GF-D8 (cell line): ENCODE measurements at regions not wholly inside any gene's neighbourhood (a gene's known extent, or its start where the extent isn't known, plus 50 kb on each side); places are given as distances from the start of the nearest gene placed in this dataset.

Experiments
- DNase-seq: peaks from one replicate; lab custom pipeline; 2025; lab: John Stamatoyannopoulos, UW

GRCh38 chr4:34720571-34720970 lies 1523.7 kb downstream of the ARAP2 start:
- no peak for DNase-seq

- DNase-seq, result no peak
Measured at GRCh38 chr4:34721835-34722234, 1522.5 kb downstream of the ARAP2 start.

- no peak for DNase-seq
Measured at GRCh38 chr4:34723605-34724004, 1520.7 kb downstream of the ARAP2 start.

GRCh38 chr4:34724491-34724890 lies 1519.8 kb downstream of the ARAP2 start:
- DNase-seq, result no peak

GRCh38 chr4:34731070-34731469 lies 1513.2 kb downstream of the ARAP2 start:
- no peak for DNase-seq

GRCh38 chr4:34732176-34732950 lies 1512.0 kb downstream of the ARAP2 start:
- no peak for DNase-seq

- no peak for DNase-seq
Measured at GRCh38 chr4:34733185-34733941, 1511.0 kb downstream of the ARAP2 start.

- DNase-seq, result no peak
Measured at GRCh38 chr4:34766935-34767334, 1477.4 kb downstream of the ARAP2 start.

- DNase-seq, result no peak
Measured at GRCh38 chr4:34767407-34767806, 1476.9 kb downstream of the ARAP2 start.

GRCh38 chr4:34771632-34772031 lies 1472.7 kb downstream of the ARAP2 start:
- no peak for DNase-seq

GRCh38 chr4:34790131-34790530 lies 1454.2 kb downstream of the ARAP2 start:
- DNase-seq, result no peak

GRCh38 chr4:34791209-34791608 lies 1453.1 kb downstream of the ARAP2 start:
- DNase-seq, result no peak

- DNase-seq, result no peak
Measured at GRCh38 chr4:34800953-34801352, 1443.4 kb downstream of the ARAP2 start.

GRCh38 chr4:34814266-34814665 lies 1430.0 kb downstream of the ARAP2 start:
- no peak for DNase-seq

GRCh38 chr4:34824515-34824914 lies 1419.8 kb downstream of the ARAP2 start:
- DNase-seq, result no peak

GRCh38 chr4:34826660-34827059 lies 1417.7 kb downstream of the ARAP2 start:
- no peak for DNase-seq

GRCh38 chr4:34845926-34846325 lies 1398.4 kb downstream of the ARAP2 start:
- DNase-seq, result no peak

- DNase-seq, result no peak
Measured at GRCh38 chr4:34850421-34850820, 1393.9 kb downstream of the ARAP2 start.

GRCh38 chr4:34850968-34851367 lies 1393.3 kb downstream of the ARAP2 start:
- DNase-seq, result no peak

GRCh38 chr4:34851411-34851810 lies 1392.9 kb downstream of the ARAP2 start:
- no peak for DNase-seq

GRCh38 chr4:34854451-34854850 lies 1389.9 kb downstream of the ARAP2 start:
- no peak for DNase-seq

- DNase-seq, result no peak
Measured at GRCh38 chr4:34861666-34862065, 1382.6 kb downstream of the ARAP2 start.

- no peak for DNase-seq
Measured at GRCh38 chr4:34878961-34879360, 1365.4 kb downstream of the ARAP2 start.
